Non-pigmented ciliary epithelial cell (primary cell): ENCODE measurements at regions not wholly inside any gene's neighbourhood (a gene's known extent, or its start where the extent isn't known, plus 50 kb on each side); places are given as distances from the start of the nearest gene placed in this dataset.

ENCODE experiments used
- DNase-seq: peaks from one replicate; pipeline ENCODE4 v3.0.0-alpha.2; 2010; ENCODE audit warnings: low read depth

DNA sequence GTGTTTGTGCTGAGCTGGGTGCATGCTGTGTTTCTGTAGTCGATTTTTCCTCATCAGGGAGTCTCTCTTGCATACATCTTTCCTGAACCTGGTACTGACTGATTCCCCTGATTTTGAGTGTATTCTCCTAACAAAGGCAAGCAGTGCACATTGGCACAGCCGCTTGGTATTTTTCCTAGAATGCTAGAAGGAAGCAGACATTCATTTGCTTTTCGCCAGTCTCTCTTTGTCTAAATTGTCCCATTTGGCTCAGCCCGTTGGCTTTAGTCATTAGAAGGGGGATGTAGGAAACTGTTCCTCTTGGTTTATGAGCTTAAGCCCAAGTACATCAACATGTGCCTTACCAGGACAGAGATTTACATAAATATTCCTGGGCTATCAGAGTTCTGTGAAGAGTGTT, 266.1 kb upstream of the TMTC4 start:
- DNase-seq = no peak

DNA sequence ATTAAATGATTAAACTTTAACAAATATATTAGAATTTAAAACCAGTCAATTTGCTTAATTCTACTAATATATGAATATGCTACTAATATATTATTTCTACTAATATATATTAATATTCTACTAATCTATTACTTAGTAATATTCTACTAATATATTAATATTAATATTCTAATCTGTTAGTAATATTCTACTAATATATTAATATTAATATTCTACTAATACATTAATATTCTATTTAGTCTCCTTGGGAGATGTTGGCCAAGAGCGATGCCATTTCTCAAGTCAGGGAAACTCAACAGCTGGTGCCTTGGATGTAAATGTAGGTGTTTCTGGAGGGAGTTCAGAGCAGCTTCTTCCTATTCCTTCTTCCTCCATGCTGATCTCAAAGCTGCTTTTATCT, 259.2 kb upstream of the TMTC4 start:
- DNase-seq = no peak

DNA sequence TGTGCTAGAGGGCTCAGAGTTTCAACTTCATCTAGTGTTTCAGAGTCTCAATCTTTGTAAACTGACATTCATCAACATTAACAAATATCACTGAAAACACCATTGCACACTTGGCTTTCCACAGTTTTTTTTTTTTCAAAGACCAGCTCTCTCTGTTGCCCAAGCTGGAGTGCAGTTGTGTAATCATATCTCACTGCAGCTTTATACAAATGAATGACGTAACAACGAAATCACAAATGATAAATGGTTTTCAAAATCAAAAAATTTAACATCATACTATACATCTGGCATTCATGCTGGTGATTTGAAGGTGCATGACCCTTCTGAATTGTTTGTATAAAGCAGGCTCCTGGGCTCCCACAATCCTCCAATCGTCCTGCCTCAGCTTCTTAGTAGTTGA, 248.0 kb upstream of the TMTC4 start:
- no peak for DNase-seq

DNA sequence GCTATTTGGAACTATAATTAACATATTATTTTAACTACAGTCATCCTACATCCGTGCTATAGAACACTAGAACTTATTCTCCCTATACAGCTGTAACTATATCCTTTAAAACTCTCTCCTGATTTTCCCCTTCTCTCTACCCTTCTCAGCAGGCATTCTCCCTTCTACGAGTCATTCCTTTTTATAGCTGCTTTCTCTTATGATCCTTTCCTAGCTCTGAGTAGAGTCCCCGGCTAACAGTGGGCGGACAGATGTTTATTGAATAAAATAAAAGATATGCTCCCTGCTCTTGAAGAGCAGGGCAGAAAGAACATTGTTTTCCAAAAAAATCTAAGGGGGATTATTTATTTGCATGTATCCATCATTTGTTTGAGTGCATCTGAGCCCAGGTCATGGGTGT, 246.5 kb upstream of the TMTC4 start:
- no peak for DNase-seq

DNA sequence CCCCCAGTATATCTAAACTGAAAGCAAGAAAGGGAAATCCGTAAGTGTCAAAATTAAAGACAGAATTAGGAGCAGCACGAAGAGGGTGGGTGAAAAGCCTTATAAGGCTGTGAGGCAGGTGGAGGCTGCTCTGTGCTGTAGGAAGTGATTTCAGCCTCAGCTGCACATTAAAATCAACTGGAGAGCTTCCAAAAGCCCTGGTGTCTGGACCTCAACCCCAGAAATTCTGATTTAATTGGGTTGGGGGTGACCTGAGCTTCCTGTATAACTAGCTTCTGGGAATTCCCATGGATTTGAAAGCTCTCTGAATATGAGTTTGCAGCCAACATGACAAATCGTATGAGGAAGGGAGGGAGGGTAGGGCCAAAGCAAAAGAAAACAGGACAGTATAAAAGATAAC, 242.4 kb upstream of the TMTC4 start:
- DNase-seq = no peak

DNA sequence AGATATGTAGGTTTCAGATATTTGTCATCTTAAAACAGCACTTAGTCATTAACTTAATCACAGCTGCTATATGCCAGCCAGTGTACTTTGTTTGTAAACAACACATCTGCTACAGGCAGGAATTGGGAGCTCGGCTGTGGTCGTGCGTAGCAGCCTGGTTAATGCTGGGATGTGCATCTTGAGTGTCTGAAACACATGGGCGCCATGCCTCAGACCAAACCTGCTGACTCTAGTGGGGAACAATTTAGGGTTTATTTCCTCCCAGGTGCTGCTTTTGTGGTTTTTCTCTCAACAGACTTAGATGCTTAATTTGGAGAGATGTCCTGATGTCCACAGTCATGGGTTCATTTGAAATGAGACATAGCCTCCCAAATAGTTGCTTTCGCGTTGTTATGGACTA, 238.5 kb upstream of the TMTC4 start:
- DNase-seq = no peak

DNA sequence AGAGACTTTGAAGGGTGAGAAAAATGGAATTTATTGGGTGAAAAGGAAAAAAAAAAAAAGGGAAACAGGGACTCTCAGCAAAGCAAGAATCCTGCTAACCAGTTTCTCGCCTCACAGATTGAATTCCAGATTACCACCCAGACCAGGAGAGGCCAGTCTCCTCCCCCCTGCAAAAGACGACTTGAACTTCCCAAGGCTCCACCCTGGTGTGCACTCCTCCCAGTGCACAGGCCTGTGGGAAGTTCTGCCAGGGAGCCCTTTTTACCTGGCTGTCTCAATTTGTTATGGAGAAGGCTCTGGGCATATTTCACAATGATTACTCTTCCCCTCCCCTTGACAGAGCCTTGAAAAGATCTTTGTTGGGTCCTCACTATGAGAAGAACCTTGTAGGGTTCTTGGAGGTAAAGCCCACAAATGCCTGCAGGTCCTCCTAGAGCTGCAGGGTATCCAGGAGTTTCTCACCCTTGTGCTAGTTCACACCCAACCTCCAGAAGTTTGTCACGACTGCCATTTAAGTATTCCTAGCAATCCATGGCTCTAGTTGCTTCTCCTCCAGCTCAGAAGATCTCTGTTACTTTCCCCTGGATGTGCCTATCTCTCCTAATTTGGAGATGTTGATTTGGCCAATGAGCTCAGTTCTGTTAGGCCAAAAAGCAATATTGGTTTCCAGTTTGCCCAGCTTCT, 229.8 kb upstream of the TMTC4 start:
- no peak for DNase-seq

DNA sequence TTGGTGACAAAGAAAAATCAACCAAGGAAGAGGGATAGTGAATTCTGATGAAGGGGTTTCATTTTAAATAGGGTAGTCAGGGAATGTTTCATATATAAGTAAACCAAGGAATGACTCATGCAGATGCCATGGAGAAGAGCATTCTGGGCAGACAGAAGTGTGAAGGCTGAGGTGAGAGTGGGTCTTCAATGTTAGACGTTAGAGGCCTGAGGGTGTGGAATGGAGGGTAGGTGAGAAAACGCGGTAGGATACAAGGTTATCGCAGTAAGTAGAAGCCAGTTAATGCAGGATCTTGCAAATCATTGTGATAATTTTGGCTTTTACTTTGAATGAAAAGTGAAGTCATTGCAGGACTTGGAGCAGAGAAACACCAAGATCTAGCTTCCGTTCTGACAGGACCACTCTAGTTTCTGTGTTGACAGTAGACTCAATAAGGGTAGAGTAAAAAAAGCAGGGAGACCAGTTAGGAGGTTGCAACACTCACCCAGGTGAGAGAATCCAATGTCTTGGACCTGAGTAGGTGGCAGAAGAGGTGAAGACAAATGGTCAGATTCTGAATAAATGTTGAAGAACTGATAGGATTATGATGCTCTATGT, 225.2 kb upstream of the TMTC4 start:
- no peak for DNase-seq

DNA sequence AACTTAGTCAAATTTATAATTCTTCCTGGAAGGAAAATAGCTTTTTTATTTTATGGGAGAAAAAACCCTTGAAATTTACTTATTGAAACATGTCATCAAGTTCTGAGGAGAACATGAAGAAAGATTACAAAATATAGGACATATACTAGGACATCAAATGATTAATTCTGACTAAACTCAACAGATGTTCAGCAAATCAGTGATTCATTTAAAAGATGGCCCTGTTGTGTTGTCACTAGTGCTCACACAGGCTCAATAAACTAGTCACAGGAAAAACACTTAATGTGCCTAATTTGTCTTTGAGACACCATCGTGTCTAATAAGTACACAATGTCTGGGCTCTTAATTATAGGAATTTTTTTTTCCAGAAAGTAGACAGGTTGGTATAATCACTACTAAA, 223.8 kb upstream of the TMTC4 start:
- no peak for DNase-seq

DNA sequence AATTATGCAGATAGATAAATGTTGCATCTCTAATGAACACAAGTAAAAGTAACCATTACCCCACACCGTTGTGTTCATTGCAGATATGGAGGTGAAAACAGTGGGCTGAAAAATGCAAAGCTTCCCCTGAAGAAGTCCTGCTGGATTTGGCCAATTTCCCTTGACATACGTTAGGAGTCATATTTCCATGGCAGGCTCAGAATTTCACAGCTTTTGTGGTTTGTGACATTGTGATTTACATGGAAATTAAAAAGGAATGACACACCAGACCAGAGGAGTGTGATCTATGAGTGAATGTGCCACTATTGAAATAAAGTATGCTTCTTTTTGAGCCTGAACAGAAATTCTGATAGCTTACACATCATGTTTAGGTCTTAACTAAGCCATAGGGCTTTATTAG, 221.1 kb upstream of the TMTC4 start:
- no peak for DNase-seq

DNA sequence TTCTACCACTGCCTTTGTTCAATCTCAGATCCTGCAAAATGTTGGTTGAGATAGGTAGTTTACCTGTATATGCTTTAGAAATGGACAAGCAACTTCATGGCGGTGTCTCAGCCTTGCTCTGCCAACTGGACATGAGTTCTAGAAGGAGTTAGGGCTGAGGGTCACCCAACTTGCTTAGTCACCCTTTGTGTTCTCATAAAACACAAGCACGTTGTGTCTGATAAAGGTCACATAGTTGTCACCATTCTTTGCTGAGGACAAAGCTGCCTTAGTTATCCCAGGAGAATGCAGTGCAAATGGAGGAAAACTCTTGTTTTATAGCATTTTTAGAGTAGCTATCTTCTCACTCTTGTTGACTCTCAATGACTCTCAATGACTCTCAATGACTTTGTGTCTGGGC, 218.4 kb upstream of the TMTC4 start:
- DNase-seq = no peak

DNA sequence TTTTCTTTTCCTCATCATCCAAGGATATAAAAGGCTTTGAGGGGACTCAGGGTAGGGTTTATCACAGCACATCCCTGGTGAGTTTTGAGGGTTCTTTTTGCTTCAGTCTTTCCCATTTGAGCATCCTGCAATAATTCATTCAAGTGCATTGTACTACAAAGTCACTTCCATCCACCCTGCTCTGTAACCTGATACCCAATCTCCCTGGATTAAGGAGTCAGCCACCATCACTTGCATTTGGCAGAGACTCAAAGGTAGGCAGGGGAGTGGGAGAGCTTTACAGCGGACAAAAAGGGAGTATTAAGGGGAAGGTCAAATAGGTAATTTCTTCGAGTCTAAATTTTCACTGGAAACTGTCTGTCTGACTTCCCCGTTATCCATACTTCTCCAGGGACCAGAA, 216.1 kb upstream of the TMTC4 start:
- DNase-seq = no peak

DNA sequence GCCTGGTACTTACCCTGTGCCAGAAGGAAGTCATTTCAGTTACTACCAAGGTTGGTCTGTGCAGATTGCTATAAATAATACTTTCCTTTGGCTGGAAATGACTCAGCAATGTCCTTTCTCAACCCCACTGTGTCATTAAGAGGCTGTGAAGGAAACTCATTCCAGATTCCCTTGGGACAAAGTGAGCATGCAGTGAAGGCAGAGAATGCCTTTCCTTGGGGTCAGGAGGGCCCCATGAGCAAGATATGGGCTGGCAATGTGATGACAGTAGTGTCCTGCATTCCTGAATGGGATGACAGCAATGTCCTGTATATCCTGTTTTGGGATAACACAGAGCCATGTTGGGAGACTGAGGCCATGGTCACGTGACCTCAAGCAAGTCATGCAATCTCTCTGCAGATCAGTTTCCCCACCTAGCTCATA, 213.1 kb upstream of the TMTC4 start:
- DNase-seq = peak; percentile 44

DNA sequence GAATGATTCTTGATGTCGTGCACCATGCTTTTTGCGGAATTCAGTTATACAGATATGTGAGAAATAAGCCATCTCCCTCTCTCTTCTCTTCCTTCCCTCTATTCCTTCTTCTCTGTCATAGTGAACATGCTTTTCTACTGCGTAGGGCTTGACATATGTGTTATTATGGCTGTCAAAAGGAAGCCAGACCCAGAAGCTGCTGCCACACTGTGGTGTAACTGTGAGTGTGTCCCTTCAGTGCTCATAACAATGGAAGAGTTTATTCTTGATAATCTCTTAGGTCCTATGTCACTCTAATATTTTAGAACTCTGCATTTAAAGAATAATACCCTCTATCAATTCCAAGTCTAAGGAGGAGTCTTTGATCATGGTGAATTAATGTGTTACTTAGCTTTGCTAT, 208.9 kb upstream of the TMTC4 start:
- DNase-seq = no peak

DNA sequence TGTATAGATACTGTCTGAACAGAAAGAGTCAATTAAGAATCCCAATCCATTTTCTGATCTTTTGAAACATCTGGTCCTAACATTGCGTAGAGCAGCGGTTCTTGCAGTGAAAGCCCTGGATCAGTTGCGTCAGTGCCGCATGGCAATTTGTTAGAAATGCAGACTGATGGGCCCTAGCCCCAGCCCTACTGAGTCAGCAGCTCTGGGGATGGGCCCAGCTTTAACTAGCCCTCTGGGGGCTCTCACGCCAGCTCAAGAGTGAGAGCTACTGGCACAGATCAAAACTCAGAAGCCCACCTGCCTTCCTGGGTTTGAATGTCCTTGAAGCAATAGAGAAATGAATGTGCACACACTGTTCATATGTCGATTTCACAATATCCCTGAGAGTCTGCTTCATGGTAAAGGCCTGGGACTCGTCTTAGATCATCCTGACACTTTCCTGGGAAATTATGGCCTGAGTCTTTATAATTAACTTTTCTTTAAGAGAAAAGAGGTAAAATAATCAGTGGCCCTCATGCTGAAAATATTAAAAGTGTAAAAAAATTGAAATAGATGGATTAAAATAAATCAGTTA, 206.8 kb upstream of the TMTC4 start:
- no peak for DNase-seq

DNA sequence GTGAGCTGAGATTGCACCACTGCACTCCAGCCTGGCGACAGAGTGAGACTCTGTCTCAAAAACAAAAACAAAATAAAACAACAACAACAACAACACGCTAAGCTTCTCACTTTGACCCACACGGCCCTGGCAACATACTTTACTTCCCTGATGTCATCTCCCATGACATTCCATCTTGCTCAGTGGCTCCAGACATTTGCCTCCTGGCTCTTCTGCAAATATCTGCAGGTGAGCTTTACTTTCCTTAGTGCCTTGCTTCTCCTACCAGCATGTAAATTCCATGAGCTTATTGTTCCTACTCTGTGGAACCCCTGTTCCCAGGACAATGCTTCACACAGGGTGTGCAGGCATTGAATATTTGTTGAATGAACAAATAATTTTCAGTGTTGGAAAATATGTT, 205.6 kb upstream of the TMTC4 start:
- no peak for DNase-seq

DNA sequence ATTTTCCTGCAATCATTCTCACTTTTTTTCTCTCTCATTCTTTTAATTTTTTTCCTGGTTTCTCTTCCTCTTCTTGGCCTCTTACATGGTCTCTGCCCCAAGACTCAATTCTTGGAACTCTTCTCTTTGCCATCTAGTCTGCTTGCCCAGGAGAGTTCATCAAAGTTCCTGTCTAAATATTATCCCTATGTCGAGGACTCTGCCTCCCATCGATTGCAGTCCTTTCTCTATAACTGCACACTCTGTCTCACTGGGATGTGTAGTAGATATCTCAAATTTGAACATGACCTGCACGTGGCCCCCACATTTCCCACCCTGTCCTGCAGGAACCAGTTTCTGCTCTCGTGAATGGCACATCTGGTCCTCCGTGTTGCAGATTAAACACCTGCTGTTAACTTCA, 204.7 kb upstream of the TMTC4 start:
- DNase-seq = no peak

DNA sequence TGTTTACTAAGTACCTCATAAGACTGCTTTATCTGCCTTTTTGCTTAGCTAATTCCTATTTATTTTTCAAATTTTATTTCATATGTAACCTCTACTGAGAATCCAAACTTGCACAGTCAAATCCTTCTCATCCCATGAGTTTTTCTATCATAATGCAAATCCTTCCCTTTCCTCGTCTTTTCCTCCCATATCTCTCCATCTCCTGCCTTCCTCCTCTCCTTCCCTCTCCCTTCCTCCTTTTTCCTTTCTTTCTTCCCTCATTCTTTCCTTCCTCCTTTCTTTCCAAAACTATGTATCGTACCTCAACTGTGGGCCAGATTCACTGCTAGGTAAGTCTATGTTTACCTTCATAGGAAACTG, 201.4 kb upstream of the TMTC4 start:
- no peak for DNase-seq

DNA sequence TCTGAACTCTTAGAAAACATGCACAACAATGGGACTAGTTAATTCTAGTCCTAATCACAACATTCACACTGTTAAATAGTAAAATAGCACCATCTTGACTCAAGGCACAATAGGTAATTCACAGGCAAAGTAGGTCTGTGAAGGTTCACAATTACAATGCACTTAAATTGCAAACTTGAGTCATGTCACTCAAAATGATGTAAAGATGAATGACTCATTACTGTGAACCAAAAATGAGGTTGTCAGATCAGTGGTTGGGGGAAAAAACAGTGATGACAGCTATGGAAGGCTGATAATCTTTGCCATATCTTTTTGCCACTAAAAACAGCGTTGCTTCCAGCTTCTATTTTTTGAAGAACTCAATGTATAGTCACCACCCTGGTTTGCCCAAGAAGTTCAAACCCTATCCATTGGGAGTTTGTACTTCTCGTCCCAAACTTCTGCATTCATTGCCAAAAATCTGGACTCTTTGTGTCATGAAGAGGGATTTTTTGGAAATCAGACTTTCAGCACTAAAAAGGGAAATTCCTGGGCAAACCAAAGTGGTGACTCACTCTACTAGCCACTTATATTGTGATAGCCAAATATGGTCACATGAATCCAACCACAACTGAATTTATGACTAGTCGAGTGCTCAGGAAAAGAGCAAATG, 200.9 kb upstream of the TMTC4 start:
- DNase-seq = peak; percentile 90

DNA sequence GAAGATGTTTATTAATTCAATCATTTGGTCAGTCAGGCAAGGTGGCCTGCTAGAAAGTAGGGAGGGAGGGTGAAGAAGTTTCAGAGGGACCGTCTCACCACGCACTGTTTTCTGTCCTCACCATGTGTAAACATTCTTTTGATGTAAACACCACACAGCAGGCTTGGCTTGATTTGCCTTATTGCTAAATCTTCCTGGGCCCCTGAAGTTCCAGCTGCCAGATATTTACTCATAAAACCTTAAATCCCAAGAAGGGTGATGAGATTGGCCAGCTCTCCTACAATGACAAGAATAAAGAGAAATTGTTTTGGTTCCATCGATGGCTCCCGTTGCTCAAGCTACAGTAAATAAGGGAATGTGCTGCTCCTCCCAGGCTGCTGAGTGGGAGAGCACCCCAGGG, 198.2 kb upstream of the TMTC4 start:
- DNase-seq = no peak

DNA sequence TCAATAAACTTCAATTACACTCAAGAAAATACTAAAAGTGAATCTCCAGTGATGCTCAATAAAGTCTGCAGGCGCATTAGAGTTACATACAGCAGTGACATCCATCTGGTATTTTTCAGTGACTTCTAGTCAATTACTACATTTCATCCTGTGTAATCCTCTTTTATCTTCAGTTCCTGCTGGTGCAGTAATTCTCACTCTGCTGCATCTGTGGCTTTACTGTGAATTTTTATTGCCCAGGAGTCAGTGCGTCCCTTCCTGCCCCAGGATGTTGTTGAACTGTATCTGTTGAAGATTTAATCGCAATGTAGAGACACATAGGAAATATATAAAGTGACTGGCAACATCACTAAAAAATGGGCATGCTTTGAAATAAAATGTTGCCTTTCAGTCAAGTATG, 196.3 kb upstream of the TMTC4 start:
- DNase-seq = no peak

DNA sequence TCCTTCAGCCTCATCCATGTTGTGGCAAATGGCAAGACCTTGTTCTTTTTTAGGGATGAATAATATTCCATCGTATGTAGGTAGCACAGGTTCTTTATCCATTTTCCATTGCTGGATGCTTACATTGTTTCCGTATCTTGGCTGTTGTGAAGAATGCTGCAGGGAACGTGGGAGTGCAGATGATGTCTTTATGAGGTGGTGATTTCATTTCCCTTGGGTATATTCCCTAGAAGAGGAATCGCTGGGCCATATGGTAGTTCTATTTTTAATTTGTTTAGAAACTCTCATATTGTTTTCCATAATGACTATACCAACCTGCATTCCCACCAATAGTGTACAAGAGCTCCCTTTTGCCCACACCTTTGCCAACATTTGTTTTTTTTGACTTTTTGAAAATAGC, 186.3 kb upstream of the TMTC4 start:
- DNase-seq = no peak

DNA sequence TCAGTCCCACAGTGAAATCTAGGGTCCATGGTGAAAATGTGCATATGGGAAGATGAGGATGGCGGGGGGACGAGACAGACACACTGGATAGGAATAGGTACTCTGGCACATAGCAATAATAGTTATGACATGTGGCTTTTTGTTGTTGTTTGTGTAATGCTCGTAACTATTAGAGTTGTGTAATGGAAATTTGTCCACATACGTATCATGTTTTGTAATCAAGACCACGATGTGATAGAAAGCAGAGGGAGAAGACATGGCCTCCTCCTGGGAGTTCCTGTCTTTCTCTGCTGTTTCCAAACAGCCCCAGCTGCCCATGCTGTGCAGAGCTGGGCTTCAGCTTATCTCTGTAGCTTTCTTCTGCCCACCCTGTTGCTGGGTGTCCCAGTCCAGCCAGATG, 185.3 kb upstream of the TMTC4 start:
- DNase-seq = no peak

DNA sequence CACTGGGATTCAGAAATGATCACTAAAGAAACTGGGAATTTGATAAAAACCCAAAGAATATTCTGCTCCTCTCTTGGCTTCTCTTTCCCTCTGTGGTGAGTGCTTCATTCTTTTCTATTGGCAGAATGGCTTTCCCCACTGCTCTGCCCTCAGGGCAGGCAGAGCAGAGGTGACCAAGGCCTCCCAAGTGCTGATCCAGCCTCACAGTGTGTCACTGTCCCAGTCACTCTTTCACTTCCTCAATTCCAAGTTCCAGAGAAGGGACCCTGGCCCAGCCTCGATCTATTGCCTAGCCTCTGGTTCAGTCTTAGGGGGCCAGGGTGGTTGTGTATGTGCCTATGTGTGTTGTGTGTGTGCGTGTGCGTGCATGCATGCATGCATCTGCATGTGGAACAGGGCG, 180.6 kb upstream of the TMTC4 start:
- no peak for DNase-seq
